WTC11 (cell line): ENCODE measurements at regions not wholly inside any gene's neighbourhood (a gene's known extent, or its start where the extent isn't known, plus 50 kb on each side); places are given as distances from the start of the nearest gene placed in this dataset.

ENCODE experiments used
- CREM ChIP-seq: sonication (generic); formaldehyde crosslinking; IDR thresholded peaks from 2 replicates; pipeline ENCODE4 v1.8.1; 2022; ENCODE audit warnings: mild to moderate bottlenecking, missing genetic modification reagents, moderate library complexity
- ETV6 ChIP-seq: sonication (generic); formaldehyde crosslinking; IDR thresholded peaks from 2 replicates; pipeline ENCODE4 v1.8.1; 2022; ENCODE audit warnings: mild to moderate bottlenecking, missing genetic modification reagents
- IRF2 ChIP-seq: sonication (generic); formaldehyde crosslinking; IDR thresholded peaks from 2 replicates; pipeline ENCODE4 v1.8.0; 2022; ENCODE audit warnings: low read depth, missing genetic modification reagents, borderline replicate concordance
- JAZF1 ChIP-seq: fragments of 250-450 bp; sonication (Bioruptor Pico); IDR thresholded peaks from 2 replicates; pipeline ENCODE4 v1.9.0; 2021; ENCODE audit warnings: moderate library complexity, mild to moderate bottlenecking, inconsistent platforms
- NFYB ChIP-seq: sonication (generic); formaldehyde crosslinking; conservative IDR thresholded peaks from 2 replicates; pipeline ENCODE4 v1.8.0; 2022; ENCODE audit warnings: low read depth, missing genetic modification reagents
- NR3C1 ChIP-seq: sonication (generic); formaldehyde crosslinking; conservative IDR thresholded peaks from 2 replicates; pipeline ENCODE4 v1.8.1; 2023; ENCODE audit warnings: low read depth, mild to moderate bottlenecking, missing genetic modification reagents
- OVOL2 ChIP-seq: fragments of 250-450 bp; sonication (Bioruptor Pico); IDR thresholded peaks from 2 replicates; pipeline ENCODE4 v1.9.0; 2021; ENCODE audit warnings: mild to moderate bottlenecking, borderline replicate concordance
- USF2 ChIP-seq: sonication (generic); formaldehyde crosslinking; IDR thresholded peaks from 2 replicates; pipeline ENCODE4 v1.8.1; 2023; ENCODE audit warnings: mild to moderate bottlenecking, missing genetic modification reagents, moderate library complexity
- ZNF263 ChIP-seq: sonication (generic); formaldehyde crosslinking; IDR thresholded peaks from 2 replicates; pipeline ENCODE4 v1.8.1; 2022; ENCODE audit warnings: low read depth, mild to moderate bottlenecking, moderate library complexity, missing genetic modification reagents
- TF ChIP-seq, protein P1 (sequence below): sonication (generic); formaldehyde crosslinking; IDR thresholded peaks from 2 replicates; pipeline ENCODE4 v1.8.1; 2023; ENCODE audit warnings: mild to moderate bottlenecking, missing genetic modification reagents, borderline replicate concordance
- TF ChIP-seq, protein P2 (sequence below): fragments of 200-600 bp; IDR thresholded peaks from 2 replicates; pipeline ENCODE4 v1.8.0; 2022; ENCODE audit warnings: antibody characterized with exemption
- TF ChIP-seq, protein P3 (sequence below): fragments of 250-450 bp; sonication (Bioruptor Pico); IDR thresholded peaks from 2 replicates; pipeline ENCODE4 v2.1.2; 2022; ENCODE audit warnings: mild to moderate bottlenecking, moderate library complexity
- TF ChIP-seq, protein P4 (sequence below): sonication (generic); formaldehyde crosslinking; IDR thresholded peaks from 2 replicates; pipeline ENCODE4 v1.8.0; 2022; ENCODE audit warnings: mild to moderate bottlenecking, missing genetic modification reagents
- TF ChIP-seq, protein P5 (sequence below): sonication (generic); formaldehyde crosslinking; IDR thresholded peaks from 2 replicates; pipeline ENCODE4 v1.8.1; 2022; ENCODE audit warnings: low read depth, missing genetic modification reagents, borderline replicate concordance

GRCh38 chr21:7947422-7947821, 2574.0 kb upstream of the TPTE start:
- TF ChIP-seq, protein P1, sequence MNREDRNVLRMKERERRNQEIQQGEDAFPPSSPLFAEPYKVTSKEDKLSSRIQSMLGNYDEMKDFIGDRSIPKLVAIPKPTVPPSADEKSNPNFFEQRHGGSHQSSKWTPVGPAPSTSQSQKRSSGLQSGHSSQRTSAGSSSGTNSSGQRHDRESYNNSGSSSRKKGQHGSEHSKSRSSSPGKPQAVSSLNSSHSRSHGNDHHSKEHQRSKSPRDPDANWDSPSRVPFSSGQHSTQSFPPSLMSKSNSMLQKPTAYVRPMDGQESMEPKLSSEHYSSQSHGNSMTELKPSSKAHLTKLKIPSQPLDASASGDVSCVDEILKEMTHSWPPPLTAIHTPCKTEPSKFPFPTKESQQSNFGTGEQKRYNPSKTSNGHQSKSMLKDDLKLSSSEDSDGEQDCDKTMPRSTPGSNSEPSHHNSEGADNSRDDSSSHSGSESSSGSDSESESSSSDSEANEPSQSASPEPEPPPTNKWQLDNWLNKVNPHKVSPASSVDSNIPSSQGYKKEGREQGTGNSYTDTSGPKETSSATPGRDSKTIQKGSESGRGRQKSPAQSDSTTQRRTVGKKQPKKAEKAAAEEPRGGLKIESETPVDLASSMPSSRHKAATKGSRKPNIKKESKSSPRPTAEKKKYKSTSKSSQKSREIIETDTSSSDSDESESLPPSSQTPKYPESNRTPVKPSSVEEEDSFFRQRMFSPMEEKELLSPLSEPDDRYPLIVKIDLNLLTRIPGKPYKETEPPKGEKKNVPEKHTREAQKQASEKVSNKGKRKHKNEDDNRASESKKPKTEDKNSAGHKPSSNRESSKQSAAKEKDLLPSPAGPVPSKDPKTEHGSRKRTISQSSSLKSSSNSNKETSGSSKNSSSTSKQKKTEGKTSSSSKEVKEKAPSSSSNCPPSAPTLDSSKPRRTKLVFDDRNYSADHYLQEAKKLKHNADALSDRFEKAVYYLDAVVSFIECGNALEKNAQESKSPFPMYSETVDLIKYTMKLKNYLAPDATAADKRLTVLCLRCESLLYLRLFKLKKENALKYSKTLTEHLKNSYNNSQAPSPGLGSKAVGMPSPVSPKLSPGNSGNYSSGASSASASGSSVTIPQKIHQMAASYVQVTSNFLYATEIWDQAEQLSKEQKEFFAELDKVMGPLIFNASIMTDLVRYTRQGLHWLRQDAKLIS (CRISPR knock-in tag), result no peak
- no peak for TF ChIP-seq NR3C1 (CRISPR knock-in tag)
- TF ChIP-seq, protein P2, sequence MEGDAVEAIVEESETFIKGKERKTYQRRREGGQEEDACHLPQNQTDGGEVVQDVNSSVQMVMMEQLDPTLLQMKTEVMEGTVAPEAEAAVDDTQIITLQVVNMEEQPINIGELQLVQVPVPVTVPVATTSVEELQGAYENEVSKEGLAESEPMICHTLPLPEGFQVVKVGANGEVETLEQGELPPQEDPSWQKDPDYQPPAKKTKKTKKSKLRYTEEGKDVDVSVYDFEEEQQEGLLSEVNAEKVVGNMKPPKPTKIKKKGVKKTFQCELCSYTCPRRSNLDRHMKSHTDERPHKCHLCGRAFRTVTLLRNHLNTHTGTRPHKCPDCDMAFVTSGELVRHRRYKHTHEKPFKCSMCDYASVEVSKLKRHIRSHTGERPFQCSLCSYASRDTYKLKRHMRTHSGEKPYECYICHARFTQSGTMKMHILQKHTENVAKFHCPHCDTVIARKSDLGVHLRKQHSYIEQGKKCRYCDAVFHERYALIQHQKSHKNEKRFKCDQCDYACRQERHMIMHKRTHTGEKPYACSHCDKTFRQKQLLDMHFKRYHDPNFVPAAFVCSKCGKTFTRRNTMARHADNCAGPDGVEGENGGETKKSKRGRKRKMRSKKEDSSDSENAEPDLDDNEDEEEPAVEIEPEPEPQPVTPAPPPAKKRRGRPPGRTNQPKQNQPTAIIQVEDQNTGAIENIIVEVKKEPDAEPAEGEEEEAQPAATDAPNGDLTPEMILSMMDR, result no peak
- TF ChIP-seq USF2 (CRISPR knock-in tag), result no peak
- no peak for TF ChIP-seq NFYB (CRISPR knock-in tag)
- TF ChIP-seq, protein P3, sequence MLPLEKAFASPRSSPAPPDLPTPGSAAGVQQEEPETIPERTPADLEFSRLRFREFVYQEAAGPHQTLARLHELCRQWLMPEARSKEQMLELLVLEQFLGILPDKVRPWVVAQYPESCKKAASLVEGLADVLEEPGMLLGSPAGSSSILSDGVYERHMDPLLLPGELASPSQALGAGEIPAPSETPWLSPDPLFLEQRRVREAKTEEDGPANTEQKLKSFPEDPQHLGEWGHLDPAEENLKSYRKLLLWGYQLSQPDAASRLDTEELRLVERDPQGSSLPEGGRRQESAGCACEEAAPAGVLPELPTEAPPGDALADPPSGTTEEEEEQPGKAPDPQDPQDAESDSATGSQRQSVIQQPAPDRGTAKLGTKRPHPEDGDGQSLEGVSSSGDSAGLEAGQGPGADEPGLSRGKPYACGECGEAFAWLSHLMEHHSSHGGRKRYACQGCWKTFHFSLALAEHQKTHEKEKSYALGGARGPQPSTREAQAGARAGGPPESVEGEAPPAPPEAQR, result no peak
- TF ChIP-seq IRF2 (CRISPR knock-in tag), result no peak
- TF ChIP-seq ETV6, result no peak
- TF ChIP-seq, protein P4, sequence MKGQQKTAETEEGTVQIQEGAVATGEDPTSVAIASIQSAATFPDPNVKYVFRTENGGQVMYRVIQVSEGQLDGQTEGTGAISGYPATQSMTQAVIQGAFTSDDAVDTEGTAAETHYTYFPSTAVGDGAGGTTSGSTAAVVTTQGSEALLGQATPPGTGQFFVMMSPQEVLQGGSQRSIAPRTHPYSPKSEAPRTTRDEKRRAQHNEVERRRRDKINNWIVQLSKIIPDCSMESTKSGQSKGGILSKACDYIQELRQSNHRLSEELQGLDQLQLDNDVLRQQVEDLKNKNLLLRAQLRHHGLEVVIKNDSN, result no peak
- TF ChIP-seq ZNF263 (CRISPR knock-in tag), result no peak
- no peak for TF ChIP-seq CREM
- TF ChIP-seq OVOL2 (CRISPR knock-in tag), result no peak
- TF ChIP-seq, protein P5, sequence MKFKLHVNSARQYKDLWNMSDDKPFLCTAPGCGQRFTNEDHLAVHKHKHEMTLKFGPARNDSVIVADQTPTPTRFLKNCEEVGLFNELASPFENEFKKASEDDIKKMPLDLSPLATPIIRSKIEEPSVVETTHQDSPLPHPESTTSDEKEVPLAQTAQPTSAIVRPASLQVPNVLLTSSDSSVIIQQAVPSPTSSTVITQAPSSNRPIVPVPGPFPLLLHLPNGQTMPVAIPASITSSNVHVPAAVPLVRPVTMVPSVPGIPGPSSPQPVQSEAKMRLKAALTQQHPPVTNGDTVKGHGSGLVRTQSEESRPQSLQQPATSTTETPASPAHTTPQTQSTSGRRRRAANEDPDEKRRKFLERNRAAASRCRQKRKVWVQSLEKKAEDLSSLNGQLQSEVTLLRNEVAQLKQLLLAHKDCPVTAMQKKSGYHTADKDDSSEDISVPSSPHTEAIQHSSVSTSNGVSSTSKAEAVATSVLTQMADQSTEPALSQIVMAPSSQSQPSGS, result no peak
- TF ChIP-seq JAZF1 (CRISPR knock-in tag), result no peak
